ENCODE measurements at regions not wholly inside any gene's neighbourhood (a gene's known extent, or its start where the extent isn't known, plus 50 kb on each side); places are given as distances from the start of the nearest gene placed in this dataset.

DNA sequence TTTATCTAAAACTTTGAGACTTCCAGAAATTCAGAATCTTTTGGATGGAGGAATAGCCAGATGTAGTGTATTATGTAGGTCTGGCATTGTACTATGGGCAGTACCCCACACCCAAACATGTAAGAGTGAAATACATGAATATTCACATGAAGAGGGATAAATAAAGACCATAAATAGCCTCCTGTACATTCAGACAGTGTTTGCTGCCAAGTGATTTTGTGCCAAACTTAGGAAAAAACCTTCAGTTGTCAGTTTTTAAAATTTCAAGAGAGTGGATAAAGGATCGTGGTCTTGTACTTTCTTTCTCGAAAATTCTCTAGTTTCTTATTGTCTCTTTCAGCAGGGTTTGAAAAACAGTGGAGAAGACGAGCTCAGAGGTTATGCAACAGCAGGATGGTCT lies 150.3 kb upstream of the LARGE1 start:
- Histone ChIP-seq H3K27ac (no peak overlapping the region), H3K36me3 (ENCODE audit: control insufficient read depth, insufficient read depth, low read length) (no peaks in the 10 kb centered on the region), H3K9ac (no peak overlapping the region), H3K4me3 (ENCODE audit: low read depth, low read length) (no peak overlapping the region), H3K27me3 (ENCODE audit: control insufficient read depth, insufficient read depth, low read length) (no peaks in the 10 kb centered on the region), H3K4me2 (ENCODE audit: low read length) (no peak overlapping the region), H3K4me1 (no peaks in the 10 kb centered on the region), H3K79me2 (no peaks in the 10 kb centered on the region), H3K9me3 (ENCODE audit: control insufficient read depth, low read length) (no peaks in the 10 kb centered on the region), H2AFZ (no peak overlapping the region)
- TF ChIP-seq, protein P1, sequence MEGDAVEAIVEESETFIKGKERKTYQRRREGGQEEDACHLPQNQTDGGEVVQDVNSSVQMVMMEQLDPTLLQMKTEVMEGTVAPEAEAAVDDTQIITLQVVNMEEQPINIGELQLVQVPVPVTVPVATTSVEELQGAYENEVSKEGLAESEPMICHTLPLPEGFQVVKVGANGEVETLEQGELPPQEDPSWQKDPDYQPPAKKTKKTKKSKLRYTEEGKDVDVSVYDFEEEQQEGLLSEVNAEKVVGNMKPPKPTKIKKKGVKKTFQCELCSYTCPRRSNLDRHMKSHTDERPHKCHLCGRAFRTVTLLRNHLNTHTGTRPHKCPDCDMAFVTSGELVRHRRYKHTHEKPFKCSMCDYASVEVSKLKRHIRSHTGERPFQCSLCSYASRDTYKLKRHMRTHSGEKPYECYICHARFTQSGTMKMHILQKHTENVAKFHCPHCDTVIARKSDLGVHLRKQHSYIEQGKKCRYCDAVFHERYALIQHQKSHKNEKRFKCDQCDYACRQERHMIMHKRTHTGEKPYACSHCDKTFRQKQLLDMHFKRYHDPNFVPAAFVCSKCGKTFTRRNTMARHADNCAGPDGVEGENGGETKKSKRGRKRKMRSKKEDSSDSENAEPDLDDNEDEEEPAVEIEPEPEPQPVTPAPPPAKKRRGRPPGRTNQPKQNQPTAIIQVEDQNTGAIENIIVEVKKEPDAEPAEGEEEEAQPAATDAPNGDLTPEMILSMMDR (IDR thresholded peaks at IDR 0.05), result no peak

DNA sequence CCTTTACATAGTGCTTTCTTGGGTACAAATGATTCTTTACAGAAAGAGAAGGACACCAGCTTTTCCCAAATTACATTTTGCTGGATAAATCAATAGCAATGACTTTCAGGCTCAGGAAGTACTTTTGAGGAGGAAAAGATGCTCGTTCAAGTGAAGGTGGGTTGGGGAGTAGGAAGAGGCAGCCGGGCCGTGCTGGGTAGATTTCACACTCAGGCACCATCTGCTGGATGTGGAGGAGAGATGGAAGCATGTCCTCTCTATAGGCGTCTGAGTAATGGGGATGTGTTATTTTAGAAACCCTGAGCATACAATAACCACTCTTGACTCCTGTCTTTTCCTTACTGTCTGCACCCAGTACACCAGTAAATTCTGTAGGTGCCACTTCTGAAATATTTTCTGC lies 152.3 kb upstream of the LARGE1 start:
- Histone ChIP-seq H3K4me1 (no peaks in the 10 kb centered on the region), H3K27me3 (ENCODE audit: control insufficient read depth, insufficient read depth, low read length) (no peaks in the 10 kb centered on the region), H3K27ac (no peak overlapping the region), H3K4me3 (ENCODE audit: low read depth, low read length) (no peak overlapping the region), H3K4me2 (ENCODE audit: low read length) (no peak overlapping the region), H3K79me2 (no peaks in the 10 kb centered on the region), H2AFZ (no peak overlapping the region), H3K9ac (no peak overlapping the region), H3K9me3 (ENCODE audit: control insufficient read depth, low read length) (no peaks in the 10 kb centered on the region), H3K36me3 (ENCODE audit: control insufficient read depth, insufficient read depth, low read length) (no peaks in the 10 kb centered on the region)
- TF ChIP-seq, protein P1 (IDR thresholded peaks at IDR 0.05), result no peak

DNA sequence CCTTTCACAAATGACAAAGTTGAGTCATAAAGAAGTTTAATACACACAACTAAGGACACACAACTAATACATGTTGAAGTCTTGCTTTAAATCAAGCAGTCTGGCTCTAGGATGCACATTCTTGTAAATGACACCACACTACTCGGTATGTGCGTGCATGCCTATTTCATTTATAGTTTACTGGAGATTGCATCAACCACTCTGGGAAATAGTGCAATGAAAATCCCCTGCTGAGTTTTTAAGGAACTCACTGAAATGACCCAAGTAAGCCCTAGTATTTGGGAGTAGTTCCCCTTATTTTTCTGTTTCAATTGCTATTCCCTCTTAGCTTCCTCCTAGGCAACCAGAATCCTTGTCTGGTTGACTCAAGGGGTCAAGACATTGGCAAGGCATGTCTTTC lies 160.2 kb upstream of the LARGE1 start:
- no peaks in the 10 kb centered on the region for H3K27me3 ChIP-seq (ENCODE audit: control insufficient read depth, insufficient read depth, low read length)
- H3K4me1 ChIP-seq, result no peaks in the 10 kb centered on the region
- H2AFZ ChIP-seq, result no peak overlapping the region

DNA sequence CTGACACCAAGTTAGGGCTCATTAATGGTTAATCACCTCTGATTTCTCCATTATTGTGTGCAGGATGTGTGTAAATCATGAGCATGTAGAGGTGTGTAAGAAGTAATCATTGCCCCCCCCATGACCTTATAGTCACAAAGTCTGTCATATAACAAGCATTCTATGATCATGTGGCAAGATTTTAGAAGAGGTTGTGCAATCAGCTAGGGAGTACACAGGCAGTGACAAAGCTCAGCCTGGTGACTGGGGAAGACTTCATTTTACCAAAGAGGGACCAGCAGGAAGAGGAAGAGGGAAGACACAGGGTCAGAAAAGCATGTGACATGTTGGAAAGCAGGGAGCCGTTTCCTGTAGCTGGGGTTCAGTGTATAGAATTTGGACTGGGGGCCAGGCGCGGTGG lies 176.5 kb upstream of the LARGE1 start:
- no peaks in the 10 kb centered on the region for H3K27me3 ChIP-seq (ENCODE audit: control insufficient read depth, insufficient read depth, low read length)

More for the DNA sequence above, 160.2 kb upstream of the LARGE1 start:
- TF ChIP-seq, protein P1 (IDR thresholded peaks at IDR 0.05), result no peak
- Histone ChIP-seq H3K79me2 (no peaks in the 10 kb centered on the region), H3K9me3 (ENCODE audit: control insufficient read depth, low read length) (no peaks in the 10 kb centered on the region), H3K27ac (no peak overlapping the region), H3K4me2 (ENCODE audit: low read length) (no peak overlapping the region), H3K9ac (no peak overlapping the region), H3K4me3 (ENCODE audit: low read depth, low read length) (no peak overlapping the region), H3K36me3 (ENCODE audit: control insufficient read depth, insufficient read depth, low read length) (no peaks in the 10 kb centered on the region)

DNA sequence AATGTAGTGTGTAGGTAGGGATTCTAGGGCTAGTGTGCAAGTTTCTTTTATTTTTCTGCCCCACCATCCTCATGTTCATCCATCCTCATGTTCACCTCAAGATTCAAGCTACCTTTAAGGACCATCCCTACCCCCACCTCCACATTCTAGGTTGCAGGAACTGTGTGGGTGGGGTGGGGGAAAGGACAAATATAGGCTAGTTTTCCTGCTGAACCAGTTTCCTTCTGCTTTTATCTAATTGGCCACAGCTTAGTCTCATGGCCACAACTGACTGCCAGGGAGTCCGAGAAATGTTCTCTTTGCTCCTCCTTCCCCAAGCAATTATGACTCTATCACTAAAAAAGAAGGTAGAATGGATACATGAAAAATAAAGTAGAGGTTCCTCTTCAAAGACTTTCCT lies 179.0 kb upstream of the LARGE1 start:
- Histone ChIP-seq H3K4me2 (ENCODE audit: low read length) (no peak overlapping the region), H3K9ac (no peak overlapping the region), H3K27ac (no peak overlapping the region), H3K9me3 (ENCODE audit: control insufficient read depth, low read length) (no peaks in the 10 kb centered on the region), H3K4me3 (ENCODE audit: low read depth, low read length) (no peak overlapping the region), H3K79me2 (no peaks in the 10 kb centered on the region), H3K27me3 (ENCODE audit: control insufficient read depth, insufficient read depth, low read length) (no peaks in the 10 kb centered on the region), H2AFZ (no peak overlapping the region), H3K4me1 (no peaks in the 10 kb centered on the region), H3K36me3 (ENCODE audit: control insufficient read depth, insufficient read depth, low read length) (no peaks in the 10 kb centered on the region)
- TF ChIP-seq, protein P1 (IDR thresholded peaks at IDR 0.05), result no peak

More for the DNA sequence above, 176.5 kb upstream of the LARGE1 start:
- Histone ChIP-seq H3K36me3 (ENCODE audit: control insufficient read depth, insufficient read depth, low read length) (no peaks in the 10 kb centered on the region), H3K4me2 (ENCODE audit: low read length) (no peak overlapping the region), H3K79me2 (no peaks in the 10 kb centered on the region), H2AFZ (no peak overlapping the region), H3K9ac (no peak overlapping the region), H3K27ac (no peak overlapping the region), H3K9me3 (ENCODE audit: control insufficient read depth, low read length) (no peaks in the 10 kb centered on the region), H3K4me1 (no peaks in the 10 kb centered on the region), H3K4me3 (ENCODE audit: low read depth, low read length) (no peak overlapping the region)
- TF ChIP-seq, protein P1 (IDR thresholded peaks at IDR 0.05), result no peak
